Trophoblast cell (in vitro differentiated cells and primary cell): ENCODE measurements at regions not wholly inside any gene's neighbourhood (a gene's known extent, or its start where the extent isn't known, plus 50 kb on each side); places are given as distances from the start of the nearest gene placed in this dataset.

Experiments
- DNase-seq, 2 donors: peaks; one replicate each; pipeline ENCODE4 v3.0.0-alpha.2; 2016
- H2AFZ ChIP-seq: 2 replicates; pipeline ENCODE4 v1.6.1; 2013; ENCODE audit warnings: low read length, moderate library complexity, mild to moderate bottlenecking; ENCODE audit not compliant: insufficient read depth, poor library complexity
- H2AK5ac ChIP-seq: 2 replicates; pipeline ENCODE4 v1.6.1; 2013; ENCODE audit warnings: mild to moderate bottlenecking, low read length
- H2BK120ac ChIP-seq: 2 replicates; pipeline ENCODE4 v1.6.1; 2013; ENCODE audit warnings: low read length, mild to moderate bottlenecking, moderate library complexity; ENCODE audit not compliant: insufficient read depth, poor library complexity
- H2BK12ac ChIP-seq: 2 replicates; pipeline ENCODE4 v1.6.1; 2013; ENCODE audit warnings: mild to moderate bottlenecking, low read length, moderate library complexity
- H2BK5ac ChIP-seq: 2 replicates; pipeline ENCODE4 v1.6.1; 2013; ENCODE audit warnings: low read length, low read depth, moderate library complexity, mild to moderate bottlenecking; ENCODE audit not compliant: poor library complexity
- H3K14ac ChIP-seq: 2 replicates; pipeline ENCODE4 v1.6.1; 2013; ENCODE audit warnings: mild to moderate bottlenecking, low read length
- H3K18ac ChIP-seq: 2 replicates; pipeline ENCODE4 v1.6.1; 2013; ENCODE audit warnings: mild to moderate bottlenecking, low read length
- H3K23ac ChIP-seq: 2 replicates; pipeline ENCODE4 v1.6.1; 2013; ENCODE audit warnings: low read length
- H3K27ac ChIP-seq: 2 replicates; pipeline ENCODE4 v1.5.1; 2013; ENCODE audit warnings: low read depth, mild to moderate bottlenecking, inconsistent platforms, low read length, moderate library complexity
- H3K27me3 ChIP-seq: 2 replicates; pipeline ENCODE4 v1.6.1; 2013; ENCODE audit warnings: inconsistent platforms, mild to moderate bottlenecking, low read length, moderate library complexity; ENCODE audit not compliant: insufficient read depth
- H3K36me3 ChIP-seq, 2 experiments: 1 replicate in 1 of 2; 2 replicates in 1 of 2; pipeline ENCODE4 v1.6.1; 2013; ENCODE audit warnings: low read length in 2 of 2, mild to moderate bottlenecking in 2 of 2, moderate library complexity in 1 of 2; ENCODE audit not compliant: insufficient read depth in 2 of 2, control insufficient read depth in 1 of 2
- H3K4ac ChIP-seq: 2 replicates; pipeline ENCODE4 v1.6.1; 2013; ENCODE audit warnings: low read depth, mild to moderate bottlenecking, low read length, moderate library complexity
- H3K4me1 ChIP-seq, 2 experiments: 1 replicate in 1 of 2; 2 replicates in 1 of 2; pipeline ENCODE4 v1.6.1; 2013; ENCODE audit warnings: low read length in 2 of 2, mild to moderate bottlenecking in 2 of 2, moderate library complexity in 1 of 2; ENCODE audit not compliant: insufficient read depth in 2 of 2, control insufficient read depth in 1 of 2
- H3K4me2 ChIP-seq: 2 replicates; pipeline ENCODE4 v1.6.1; 2013; ENCODE audit warnings: inconsistent platforms, mild to moderate bottlenecking, low read length, moderate library complexity
- H3K4me3 ChIP-seq: 2 replicates; pipeline ENCODE4 v1.5.1; 2013; ENCODE audit warnings: mild to moderate bottlenecking, low read depth, low read length, inconsistent platforms
- H3K79me1 ChIP-seq: one replicate; pipeline ENCODE4 v1.6.1; 2013; ENCODE audit warnings: low read length
- H3K79me2 ChIP-seq: 2 replicates; pipeline ENCODE4 v1.6.1; 2013; ENCODE audit warnings: low read length, mild to moderate bottlenecking; ENCODE audit not compliant: control insufficient read depth, insufficient read depth, poor library complexity
- H3K9ac ChIP-seq: 2 replicates; pipeline ENCODE4 v1.6.1; 2013; ENCODE audit warnings: mild to moderate bottlenecking, low read length
- H3K9me3 ChIP-seq: 2 replicates; pipeline ENCODE4 v1.6.1; 2013; ENCODE audit warnings: low read depth, mild to moderate bottlenecking, control low read depth, inconsistent platforms, low read length; ENCODE audit not compliant: insufficient read depth
- H4K12ac ChIP-seq: 2 replicates; pipeline ENCODE4 v1.6.1; 2013; ENCODE audit warnings: low read depth, mild to moderate bottlenecking, low read length, moderate library complexity
- H4K8ac ChIP-seq: 2 replicates; pipeline ENCODE4 v1.6.1; 2013; ENCODE audit warnings: low read depth, mild to moderate bottlenecking, low read length, moderate library complexity
- H4K91ac ChIP-seq: one replicate; pipeline ENCODE4 v1.6.1; 2013; ENCODE audit warnings: low read depth, mild to moderate bottlenecking, low read length, moderate library complexity
- WGBS: extraction: QIAGEN DNeasy Blood & Tissue Kit; methylation state at CpG from one replicate; pipeline ENCODE4 v1.1.7; 2013; ENCODE audit warnings: missing lambda C conversion rate; ENCODE audit not compliant: insufficient read length, insufficient coverage; ENCODE audit errors: extremely low coverage; 5-methylcytosine and 5-hydroxymethylcytosine counted together

DNA sequence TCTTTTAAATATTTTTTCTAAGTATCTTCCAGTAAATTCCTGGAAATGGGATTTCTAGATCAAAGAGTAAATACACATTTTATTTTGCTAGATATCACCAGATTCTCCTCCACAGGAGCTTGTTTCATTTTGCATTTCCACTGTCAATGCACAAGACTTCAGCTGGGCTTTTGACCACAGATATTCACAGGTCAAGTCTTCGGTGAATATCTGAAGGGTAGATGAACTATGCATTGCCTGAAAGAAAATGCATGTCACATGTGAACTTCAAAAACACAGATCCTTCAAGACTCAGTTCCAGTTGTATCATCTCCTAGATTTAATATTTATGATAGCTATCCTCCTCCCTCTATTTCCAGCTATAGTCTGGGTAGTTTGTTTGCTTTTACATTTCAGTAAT is 963.6 kb upstream of the GOT2 start:
- no peak overlapping the region for H2AK5ac ChIP-seq
- no peak overlapping the region for H3K9ac ChIP-seq
- H3K14ac ChIP-seq: no peak overlapping the region
- no peak overlapping the region for H2AFZ ChIP-seq
- H3K79me1 ChIP-seq: no peaks in the 10 kb centered on the region
- no peak overlapping the region for H2BK12ac ChIP-seq
- no peak overlapping the region for H3K23ac ChIP-seq
- H3K79me2 ChIP-seq: no peaks in the 10 kb centered on the region
- H4K8ac ChIP-seq: no peak overlapping the region
- H3K4me2 ChIP-seq: no peak overlapping the region
- H3K9me3 ChIP-seq: no peaks in the 10 kb centered on the region
- no peaks in the 10 kb centered on the region for H3K36me3 ChIP-seq
- no peak overlapping the region for H3K4me3 ChIP-seq
- no peak overlapping the region for H4K12ac ChIP-seq
- no CpG with 5 or more reads among the region's 1 CpG for WGBS
- no peak overlapping the region for H4K91ac ChIP-seq
- no peak for DNase-seq
- H2BK120ac ChIP-seq: no peak overlapping the region
- H3K18ac ChIP-seq: no peak overlapping the region
- H2BK5ac ChIP-seq: no peak overlapping the region
- no peak overlapping the region for H3K27ac ChIP-seq
- H3K4me1 ChIP-seq: no peaks in the 10 kb centered on the region
- no peak overlapping the region for H3K4ac ChIP-seq
- no peaks in the 10 kb centered on the region for H3K27me3 ChIP-seq

DNA sequence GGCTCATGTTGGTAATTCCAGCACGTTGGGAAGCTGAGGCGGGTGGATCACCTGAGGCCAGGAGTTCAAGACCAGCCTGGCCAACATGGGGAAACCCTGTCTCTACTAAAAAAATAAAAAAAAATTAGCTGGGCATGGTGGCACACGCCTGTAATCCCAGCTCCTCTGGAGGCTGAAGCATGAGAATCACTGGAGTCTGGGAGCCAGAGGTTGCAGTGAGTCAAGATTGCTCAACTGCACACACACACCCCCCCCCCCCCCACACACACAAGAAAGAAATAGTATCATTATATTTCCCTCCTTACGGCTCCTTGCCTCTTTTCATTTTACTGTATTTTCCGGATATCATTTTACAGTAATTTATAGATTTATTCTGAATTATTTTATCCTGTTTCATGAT is 963.1 kb upstream of the GOT2 start:
- Histone ChIP-seq H3K18ac (no peak overlapping the region), H2AFZ (no peak overlapping the region), H3K4me3 (no peak overlapping the region), H3K14ac (no peak overlapping the region), H3K27ac (no peak overlapping the region), H3K4me2 (no peak overlapping the region), H3K9me3 (no peaks in the 10 kb centered on the region), H4K12ac (no peak overlapping the region), H3K23ac (no peak overlapping the region), H2BK5ac (no peak overlapping the region), H2BK120ac (no peak overlapping the region), H4K8ac (no peak overlapping the region), H4K91ac (no peak overlapping the region), H3K4me1 (no peaks in the 10 kb centered on the region), H2BK12ac (no peak overlapping the region), H3K4ac (no peak overlapping the region), H2AK5ac (no peak overlapping the region), H3K79me2 (no peaks in the 10 kb centered on the region), H3K36me3 (no peaks in the 10 kb centered on the region), H3K79me1 (no peaks in the 10 kb centered on the region), H3K27me3 (no peaks in the 10 kb centered on the region), H3K9ac (no peak overlapping the region)
- no CpG with 5 or more reads among the region's 5 CpGs for WGBS
- no peak for DNase-seq

DNA sequence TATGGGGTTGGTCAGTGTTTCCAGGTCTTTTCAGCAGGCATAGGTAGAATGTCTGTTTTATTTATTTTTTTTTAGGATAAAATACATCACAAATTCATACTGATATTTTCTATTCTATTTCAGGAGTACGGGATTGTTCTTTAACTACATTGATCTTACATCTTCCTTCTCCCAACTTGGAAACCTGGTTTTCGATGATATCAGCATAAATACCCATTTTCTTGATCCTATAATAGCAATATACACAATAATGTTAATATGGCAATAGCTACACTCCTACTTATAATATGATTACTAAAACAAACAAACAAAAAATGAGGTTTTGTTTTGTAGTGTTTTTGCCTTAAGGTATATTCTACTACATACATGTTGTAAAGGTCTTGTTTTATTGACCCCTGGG is 962.4 kb upstream of the GOT2 start:
- Histone ChIP-seq H3K79me1 (no peaks in the 10 kb centered on the region), H2AK5ac (no peak overlapping the region), H2BK120ac (no peak overlapping the region), H3K4ac (no peak overlapping the region), H2AFZ (no peak overlapping the region), H3K36me3 (no peaks in the 10 kb centered on the region), H3K27me3 (no peaks in the 10 kb centered on the region), H3K14ac (no peak overlapping the region), H2BK5ac (no peak overlapping the region), H3K4me1 (no peaks in the 10 kb centered on the region), H2BK12ac (no peak overlapping the region), H4K8ac (no peak overlapping the region), H3K4me3 (no peak overlapping the region), H3K4me2 (no peak overlapping the region), H3K18ac (no peak overlapping the region), H3K9ac (no peak overlapping the region), H4K91ac (no peak overlapping the region), H3K79me2 (no peaks in the 10 kb centered on the region), H4K12ac (no peak overlapping the region), H3K23ac (no peak overlapping the region), H3K9me3 (no peaks in the 10 kb centered on the region), H3K27ac (no peak overlapping the region)
- DNase-seq: no peak
- WGBS: no CpG with 5 or more reads among the region's 2 CpGs

DNA sequence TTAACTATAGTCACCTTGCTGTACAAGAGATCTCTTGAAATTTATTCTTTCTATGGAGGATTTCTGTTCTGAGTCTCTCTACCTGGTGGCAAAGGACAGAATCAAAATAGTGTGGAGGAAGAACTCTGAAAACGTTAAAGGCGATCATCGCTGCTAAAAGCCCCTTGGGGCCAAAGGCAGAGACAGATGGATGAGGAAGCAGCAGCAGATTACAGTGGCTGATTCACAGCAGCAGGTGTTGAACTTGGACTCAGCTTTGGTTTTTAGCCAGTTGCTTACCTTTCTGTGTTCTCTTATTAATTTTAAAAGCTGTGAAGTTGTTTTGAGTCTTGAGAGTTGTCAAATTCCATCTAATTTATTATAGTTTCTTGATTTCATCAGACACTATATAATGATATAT is 956.1 kb upstream of the GOT2 start:
- no peak for DNase-seq
- peaks cover 7% of the 10 kb centered on the region for H3K9me3 ChIP-seq
- H2AK5ac ChIP-seq: no peak overlapping the region
- no peaks in the 10 kb centered on the region for H3K4me1 ChIP-seq
- H3K23ac ChIP-seq: no peak overlapping the region
- H3K27ac ChIP-seq: no peak overlapping the region
- H3K14ac ChIP-seq: no peak overlapping the region
- H4K8ac ChIP-seq: no peak overlapping the region
- H2AFZ ChIP-seq: no peak overlapping the region
- no peaks in the 10 kb centered on the region for H3K79me2 ChIP-seq
- no peak overlapping the region for H3K18ac ChIP-seq
- H3K27me3 ChIP-seq: no peaks in the 10 kb centered on the region
- no peak overlapping the region for H2BK120ac ChIP-seq
- no peaks in the 10 kb centered on the region for H3K79me1 ChIP-seq
- no peak overlapping the region for H3K4ac ChIP-seq
- H2BK5ac ChIP-seq: no peak overlapping the region
- H3K36me3 ChIP-seq: no peaks in the 10 kb centered on the region
- no CpG with 5 or more reads among the region's 3 CpGs for WGBS
- H2BK12ac ChIP-seq: no peak overlapping the region
- no peak overlapping the region for H4K91ac ChIP-seq
- no peak overlapping the region for H3K4me3 ChIP-seq
- no peak overlapping the region for H3K9ac ChIP-seq
- H4K12ac ChIP-seq: no peak overlapping the region
- no peak overlapping the region for H3K4me2 ChIP-seq

DNA sequence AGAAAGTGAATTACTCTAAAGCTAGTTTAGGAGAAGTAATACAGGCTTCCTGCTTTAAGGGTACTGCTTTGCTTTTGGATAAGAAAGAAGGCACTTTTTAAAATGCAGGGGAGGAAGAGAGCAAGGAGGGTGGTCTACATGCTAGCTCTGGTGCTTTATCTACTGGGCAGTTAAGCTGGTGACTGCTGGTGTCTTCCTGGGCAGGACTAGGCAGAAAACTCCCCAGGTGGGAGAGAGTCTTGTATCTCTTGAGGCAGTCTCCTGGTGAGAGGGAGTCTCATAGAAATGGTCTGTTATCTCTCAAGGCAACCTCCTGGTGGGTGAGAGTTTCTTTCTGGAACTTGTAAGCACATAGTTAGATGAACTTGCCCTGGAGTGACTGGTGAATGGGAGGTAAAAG is 953.9 kb upstream of the GOT2 start:
- H4K12ac ChIP-seq: no peak overlapping the region
- H3K36me3 ChIP-seq: no peaks in the 10 kb centered on the region
- H3K23ac ChIP-seq: no peak overlapping the region
- H3K4me2 ChIP-seq: no peak overlapping the region
- H3K27ac ChIP-seq: no peak overlapping the region
- no peak overlapping the region for H2BK120ac ChIP-seq
- no peak for DNase-seq
- H4K8ac ChIP-seq: no peak overlapping the region
- H3K4me3 ChIP-seq: no peak overlapping the region
- no peaks in the 10 kb centered on the region for H3K27me3 ChIP-seq
- no peak overlapping the region for H3K4ac ChIP-seq
- no peak overlapping the region for H2AK5ac ChIP-seq
- H3K18ac ChIP-seq: no peak overlapping the region
- H2BK12ac ChIP-seq: no peak overlapping the region
- H2BK5ac ChIP-seq: no peak overlapping the region
- H3K9ac ChIP-seq: no peak overlapping the region
- H2AFZ ChIP-seq: no peak overlapping the region
- H4K91ac ChIP-seq: no peak overlapping the region
- peaks cover 7% of the 10 kb centered on the region for H3K9me3 ChIP-seq
- H3K4me1 ChIP-seq: no peaks in the 10 kb centered on the region
- H3K79me2 ChIP-seq: no peaks in the 10 kb centered on the region
- H3K14ac ChIP-seq: no peak overlapping the region
- H3K79me1 ChIP-seq: no peaks in the 10 kb centered on the region
